Kasumi-1 (cell line): ENCODE measurements at regions not wholly inside any gene's neighbourhood (a gene's known extent, or its start where the extent isn't known, plus 50 kb on each side); places are given as distances from the start of the nearest gene placed in this dataset.
"Not testable (repeated sequence)": the region's sequence is repeated elsewhere in the genome, so short reads cannot be mapped to it uniquely, and the experiment has no call there.

Source experiments
- DNase-seq, 2 experiments: peaks; one replicate each; lab custom pipeline; 2025; lab: John Stamatoyannopoulos, UW

DNA sequence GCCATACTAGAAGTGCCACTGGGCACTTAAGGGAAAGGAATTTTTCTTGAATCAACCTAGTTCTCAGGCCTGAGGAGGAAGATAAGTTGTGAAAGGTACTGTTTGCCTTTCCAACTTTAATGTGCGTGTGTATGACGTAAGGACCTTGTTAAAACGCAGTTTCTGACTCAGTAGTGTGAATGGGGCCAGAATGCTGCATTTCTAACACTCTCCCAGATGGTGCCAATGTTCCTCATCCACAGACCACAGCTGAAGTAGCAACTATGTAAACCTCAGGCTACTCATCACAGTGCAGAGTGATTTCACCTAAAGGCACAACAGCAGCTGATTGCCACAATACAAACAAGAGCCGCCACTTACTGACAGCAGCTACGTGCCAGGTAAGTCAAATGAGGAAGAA is 103.6 kb downstream of the OTOL1 start:
- DNase-seq: no peak

DNA sequence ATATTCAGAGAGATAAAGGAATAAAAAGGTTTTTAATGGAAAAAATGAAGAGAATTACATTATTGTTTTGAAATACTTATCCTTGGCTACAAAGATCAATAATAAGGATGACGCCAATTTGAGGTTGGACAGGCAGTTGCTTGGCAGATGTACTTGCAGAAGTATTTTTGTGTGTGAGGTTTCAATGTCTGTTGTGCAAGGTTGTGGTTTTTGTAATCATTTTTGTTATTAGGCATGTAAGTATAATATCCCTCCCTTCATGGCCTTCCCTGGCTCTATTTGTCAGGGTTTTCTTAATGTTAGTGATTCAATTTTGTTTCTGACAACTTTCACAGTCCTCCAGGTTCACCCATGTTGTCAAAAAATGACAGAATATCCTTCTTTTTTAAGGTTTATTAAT is 105.9 kb downstream of the OTOL1 start:
- DNase-seq: no peak

DNA sequence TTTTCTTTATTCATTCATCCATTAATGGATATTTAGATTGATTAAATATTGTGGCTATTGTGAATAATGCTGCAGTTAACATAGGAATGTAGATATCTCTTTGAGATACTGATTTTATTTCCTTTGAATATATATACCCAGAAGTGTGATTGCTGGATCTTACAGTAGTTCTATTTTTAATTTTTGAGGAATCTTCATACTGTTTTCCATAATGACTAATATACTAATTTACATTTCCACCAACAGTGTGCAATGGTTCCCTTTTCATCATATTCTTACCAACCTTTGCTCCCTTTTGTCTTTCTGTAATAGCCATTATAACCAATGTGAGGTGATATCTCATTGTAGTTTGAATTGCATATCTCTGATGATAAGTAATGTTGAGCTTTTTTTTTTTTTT is 106.3 kb downstream of the OTOL1 start:
- DNase-seq: no peak

DNA sequence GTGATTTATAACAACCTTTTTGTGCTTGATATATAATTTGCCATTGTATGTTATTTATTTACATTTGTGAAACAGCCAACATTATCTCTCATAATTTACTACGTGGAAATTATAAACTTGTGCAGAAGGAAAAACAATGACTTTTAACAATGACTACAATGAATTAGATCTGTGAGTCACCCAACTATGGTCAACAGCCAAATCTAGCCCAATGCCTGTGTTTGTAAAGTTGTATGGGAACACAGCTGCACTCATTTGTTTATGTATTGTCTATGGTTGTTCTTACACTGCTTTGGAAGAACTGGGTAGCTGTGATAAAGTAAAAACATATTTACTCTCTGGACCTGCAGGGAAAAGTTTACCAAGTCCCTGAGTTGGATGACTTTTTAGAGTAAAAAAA is 110.4 kb downstream of the OTOL1 start:
- DNase-seq: no peak

DNA sequence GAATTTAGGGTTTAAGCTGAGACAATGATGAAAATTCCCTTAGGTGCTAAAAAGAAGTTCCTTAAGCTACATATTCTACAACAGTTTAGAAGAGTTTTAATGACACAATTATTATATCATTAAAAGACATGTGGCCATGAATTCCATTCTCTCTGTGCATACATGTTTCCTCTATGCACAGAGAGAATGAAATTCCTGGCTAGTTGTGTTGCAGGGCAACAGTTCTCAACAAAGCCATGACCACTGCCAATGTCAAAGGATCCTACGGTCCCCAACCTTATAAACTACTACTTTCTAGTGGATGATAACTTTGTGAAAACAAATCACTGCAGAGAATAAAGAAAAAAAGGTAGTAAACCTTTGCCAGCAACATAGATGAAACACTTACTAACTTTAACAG is 122.7 kb downstream of the OTOL1 start:
- no peak for DNase-seq

DNA sequence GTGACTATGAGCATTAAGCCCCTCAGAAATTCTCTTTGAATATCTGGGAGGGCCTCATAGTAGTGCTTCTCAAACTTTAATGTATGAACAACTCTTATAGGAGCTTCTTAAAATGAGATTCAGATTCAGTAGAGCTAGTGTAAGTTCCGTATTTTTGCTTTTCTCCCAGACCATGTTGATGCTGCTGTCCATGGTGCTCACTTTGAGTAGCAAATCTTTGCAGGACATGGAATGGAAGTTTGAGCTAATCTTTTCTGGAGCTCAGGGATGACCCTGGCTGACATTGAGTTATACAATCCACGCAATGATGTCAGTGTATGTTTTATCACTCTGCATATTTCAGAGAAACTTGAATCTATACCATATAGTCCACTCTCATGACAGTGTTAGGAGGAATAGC is 134.2 kb downstream of the OTOL1 start:
- DNase-seq: peak; percentile 22 to 34

DNA sequence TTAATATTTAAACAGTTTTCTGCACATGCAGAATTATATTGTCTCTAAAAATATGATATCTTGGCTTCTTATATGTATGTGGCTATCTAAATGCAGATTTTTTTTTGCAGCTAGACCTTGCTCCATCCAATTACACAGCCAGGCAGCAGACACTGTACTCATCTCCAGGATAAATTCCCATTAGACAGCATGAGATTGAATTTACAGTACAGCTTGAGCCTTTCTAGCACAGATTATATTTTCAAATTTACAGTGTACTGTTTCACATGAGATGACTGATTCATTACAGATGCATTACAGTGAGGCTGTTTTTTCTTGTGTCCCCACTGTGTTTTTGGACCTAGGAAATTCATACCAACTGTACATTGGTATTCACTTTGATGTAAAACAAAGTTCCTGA is 134.9 kb downstream of the OTOL1 start:
- no peak for DNase-seq

DNA sequence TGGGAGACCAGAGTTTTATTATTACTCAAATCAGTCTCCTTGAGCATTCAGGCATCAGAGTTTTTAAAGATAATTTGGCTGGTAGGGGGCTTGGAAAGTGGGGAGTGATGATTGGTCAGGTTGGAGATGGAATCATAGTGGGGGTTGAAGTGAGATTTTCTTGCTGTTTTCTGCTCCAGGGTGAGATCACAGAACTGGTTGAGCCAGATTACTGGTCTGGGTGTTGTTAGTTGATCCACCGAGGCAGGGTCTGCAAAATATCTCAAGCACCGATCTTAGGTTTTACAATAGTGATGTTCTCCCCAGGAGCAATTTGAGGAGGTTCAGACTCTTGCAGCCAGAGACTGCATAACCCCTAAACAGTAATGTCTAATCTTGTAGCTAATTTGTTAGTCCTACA is 141.0 kb downstream of the OTOL1 start:
- no peak for DNase-seq

DNA sequence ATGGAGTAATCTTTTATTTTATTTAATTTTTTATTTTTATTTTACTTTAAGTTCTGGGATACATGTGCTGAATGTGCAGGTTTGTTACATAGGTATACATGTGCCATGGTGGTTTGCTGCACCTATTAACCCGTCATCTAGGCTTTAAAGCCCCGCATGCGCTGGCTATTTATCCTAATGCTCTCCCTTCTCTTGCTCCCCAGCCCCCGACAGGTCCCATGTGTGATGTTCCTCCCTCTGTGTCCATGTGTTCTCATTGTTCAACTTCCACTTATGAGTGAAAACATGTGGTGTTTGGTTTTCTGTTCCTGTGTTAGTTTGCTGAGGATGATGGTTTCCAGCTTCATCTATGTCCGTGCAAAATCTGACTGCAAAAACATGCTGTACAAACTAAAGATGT is 142.5 kb downstream of the OTOL1 start:
- DNase-seq: not testable (repeated sequence)

DNA sequence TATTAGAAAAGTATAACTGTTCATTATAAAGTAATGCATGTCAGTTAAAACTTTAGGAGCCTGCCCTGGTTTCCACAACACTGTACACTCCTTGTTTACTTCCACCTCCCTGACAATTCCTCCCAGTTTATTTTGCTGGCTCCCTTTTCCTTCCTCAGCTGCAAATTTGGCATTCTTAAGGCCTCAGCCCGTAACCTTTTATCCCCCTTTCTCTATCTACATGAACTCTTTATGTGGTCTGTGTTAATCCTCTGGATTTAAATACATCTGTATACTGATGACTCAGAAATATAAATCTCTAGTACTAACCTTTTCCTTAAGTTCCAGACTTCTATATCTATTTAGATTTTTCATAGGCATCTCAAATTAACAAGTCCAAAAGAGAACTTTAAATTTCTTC is 143.6 kb downstream of the OTOL1 start:
- DNase-seq: no peak

DNA sequence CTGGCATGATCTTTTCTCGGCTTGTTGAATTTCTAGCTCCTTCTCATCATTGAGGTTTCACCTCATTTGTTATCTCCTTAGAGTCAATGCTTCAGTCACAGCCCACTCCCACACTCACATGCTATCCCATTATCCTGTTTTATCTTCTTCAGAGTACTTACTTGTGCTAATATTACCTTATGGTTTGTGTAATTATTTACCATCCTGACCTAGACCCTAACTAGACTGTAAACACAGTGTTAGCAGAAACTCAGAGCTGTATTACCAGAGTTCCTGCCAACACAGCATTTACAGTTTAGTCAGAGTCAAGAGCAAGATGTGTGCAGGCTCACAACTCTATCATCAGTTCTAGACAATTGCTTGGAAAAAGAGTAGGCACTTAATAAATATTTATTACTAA is 144.7 kb downstream of the OTOL1 start:
- no peak for DNase-seq

DNA sequence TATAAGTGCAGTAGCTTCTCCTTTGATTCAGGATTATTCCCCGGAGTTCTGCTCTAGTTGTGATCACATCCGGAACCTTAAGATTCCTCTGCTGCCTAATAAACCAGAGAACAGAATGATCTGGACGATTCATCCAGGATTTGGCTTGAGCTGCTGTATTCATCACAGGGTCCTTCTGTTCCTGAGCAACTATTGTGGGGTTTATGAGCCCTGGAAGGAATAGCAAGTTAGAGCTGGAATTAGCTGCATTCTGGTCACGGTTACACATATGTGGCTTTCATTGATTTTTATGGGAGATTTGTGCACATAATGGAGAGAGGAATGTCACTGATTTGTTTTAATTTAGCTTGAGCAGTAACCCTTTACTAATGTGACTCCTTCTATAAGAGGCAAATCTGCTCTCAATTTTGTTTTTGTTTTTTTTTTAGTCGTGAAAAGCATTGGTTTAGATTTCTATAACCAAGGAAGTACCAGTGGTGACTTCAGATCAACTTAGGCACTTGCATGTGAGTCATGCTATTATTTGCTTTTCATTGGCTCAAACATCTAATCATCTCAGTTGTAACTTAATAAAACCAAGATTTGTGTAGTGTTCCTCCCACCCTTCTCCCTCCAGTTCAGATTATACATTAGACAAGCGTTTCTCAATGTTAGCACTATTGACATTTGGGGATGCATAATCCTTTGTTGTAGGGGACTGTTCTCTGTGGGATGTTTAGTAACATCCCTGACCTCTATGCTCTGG is 148.5 kb downstream of the OTOL1 start:
- DNase-seq: no peak

DNA sequence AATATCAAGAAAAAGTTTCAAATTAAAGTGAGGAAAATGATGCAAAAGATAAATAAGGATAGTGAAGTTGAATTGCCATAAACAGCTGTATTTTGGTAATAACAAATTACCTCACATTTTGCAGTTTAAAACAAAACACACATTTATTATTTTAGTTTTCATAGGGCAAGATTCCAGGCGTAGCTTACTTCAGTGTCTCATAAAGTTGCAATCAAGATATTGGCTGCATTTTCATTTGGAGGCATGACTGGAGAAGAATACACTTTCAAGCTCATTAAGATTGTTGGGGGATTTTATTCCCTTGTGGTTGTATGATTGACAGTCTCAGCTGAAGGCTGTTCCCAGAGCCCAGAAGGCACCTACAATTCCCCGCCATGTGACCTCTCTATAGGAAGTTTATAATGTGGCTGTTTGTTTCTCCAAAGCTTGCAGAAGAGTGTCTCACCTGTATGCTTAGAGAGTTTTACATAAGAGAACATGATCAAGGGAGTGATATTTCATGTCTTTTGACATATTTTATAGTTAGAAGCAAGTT is 151.4 kb downstream of the OTOL1 start:
- DNase-seq: no peak

DNA sequence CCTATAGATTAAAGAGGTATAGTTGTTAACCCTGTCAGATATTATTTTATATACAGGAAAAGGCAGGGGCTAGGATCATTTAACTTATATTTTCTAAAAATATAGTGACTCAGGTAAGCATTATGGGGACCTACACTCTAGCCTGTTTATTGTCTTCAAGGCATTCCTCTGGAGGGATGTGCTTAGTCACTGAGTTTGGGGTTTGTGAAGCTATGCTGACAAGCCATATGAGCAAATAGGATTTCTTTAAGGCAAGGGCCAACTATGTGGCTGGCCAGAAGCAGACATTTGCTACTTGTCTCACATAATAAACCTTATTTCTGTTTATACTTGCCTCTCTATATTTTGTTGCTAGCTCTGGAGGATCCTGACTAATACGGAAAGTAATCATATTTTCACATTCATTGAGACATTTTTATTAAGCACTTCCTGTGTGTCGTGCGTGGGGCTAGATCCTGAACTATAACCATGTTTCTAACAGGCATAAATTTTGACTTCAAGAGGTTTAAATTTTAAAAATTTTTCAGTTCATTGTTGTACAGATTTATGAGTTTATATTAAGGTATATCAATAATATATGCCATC is 153.4 kb downstream of the OTOL1 start:
- DNase-seq: no peak

DNA sequence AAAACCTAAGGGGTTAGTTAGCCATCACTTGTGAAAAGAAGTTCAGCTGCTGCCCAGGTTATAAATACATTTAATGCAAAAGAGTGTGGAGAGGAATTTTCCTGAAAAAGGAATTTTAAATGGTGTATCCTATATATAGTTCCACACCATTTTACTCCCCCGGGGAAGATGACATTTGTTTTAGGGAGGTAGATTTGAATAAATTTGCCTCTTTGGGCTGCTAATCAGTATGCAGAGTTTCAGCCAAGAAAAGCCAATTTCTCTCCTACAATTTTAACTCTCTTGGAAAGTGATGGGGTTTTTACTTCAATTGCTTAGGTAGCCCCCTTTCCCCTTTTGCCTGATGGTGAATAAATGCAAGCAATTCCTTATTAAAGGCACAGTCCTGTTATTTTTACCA is 161.2 kb downstream of the OTOL1 start:
- DNase-seq: no peak

DNA sequence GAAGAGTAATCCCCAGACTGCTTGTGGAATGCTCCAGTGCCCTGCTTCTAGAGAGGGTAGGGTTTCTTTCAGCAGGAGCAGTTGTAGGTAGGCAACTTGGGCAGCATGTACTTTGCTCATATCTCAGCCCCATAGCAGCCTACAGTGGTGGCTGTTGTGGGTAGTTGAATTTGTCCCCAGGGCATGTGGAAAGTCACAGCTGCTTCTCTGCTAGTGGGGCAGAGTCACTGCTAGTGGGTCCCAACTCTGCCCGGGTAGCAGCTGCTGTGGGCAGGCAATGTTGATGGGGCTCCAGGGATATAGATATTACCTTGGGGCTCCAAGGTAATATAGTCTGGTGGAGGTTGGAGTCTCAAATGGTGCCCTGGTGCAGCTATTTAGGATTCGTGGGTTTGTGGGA is 174.5 kb downstream of the OTOL1 start:
- no peak for DNase-seq

DNA sequence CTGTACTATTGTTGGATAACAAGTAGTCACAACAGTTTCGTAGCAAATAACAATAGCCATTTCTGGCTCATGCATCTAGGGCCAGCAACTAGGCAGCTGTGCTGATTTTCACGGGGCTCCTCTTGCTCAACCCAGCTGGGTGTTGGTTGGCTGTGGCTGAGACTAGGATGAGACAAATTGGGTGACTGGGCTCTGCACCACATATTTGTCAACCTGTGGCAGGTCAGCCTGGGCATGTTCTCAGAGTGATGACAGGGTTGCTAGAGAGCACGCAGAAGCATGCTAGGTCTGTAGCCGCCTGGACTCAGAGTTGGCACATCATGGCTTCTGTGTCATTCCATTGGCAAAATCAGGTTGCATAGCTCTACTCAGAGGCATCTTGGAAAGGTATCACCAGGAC is 175.9 kb downstream of the OTOL1 start:
- DNase-seq: no peak

DNA sequence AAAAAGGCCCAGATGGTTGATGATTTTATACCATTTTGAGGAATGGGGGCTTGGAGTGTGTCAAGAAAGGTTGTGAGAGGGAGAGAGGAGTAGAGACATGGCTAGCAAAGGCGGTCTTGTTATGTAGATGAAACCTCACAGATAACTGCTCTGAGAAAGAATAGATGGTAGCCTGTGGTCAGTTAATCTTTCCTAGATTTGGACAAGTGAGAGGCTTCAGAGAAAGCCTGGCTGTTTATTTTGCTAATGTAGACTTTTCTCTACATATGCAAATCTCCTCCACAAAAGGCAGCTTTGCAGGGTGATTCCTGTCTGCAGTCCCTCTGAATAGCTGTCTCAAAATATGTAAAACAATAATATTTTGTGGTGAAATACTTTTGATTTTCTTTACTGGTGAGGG is 177.3 kb downstream of the OTOL1 start:
- DNase-seq: no peak

DNA sequence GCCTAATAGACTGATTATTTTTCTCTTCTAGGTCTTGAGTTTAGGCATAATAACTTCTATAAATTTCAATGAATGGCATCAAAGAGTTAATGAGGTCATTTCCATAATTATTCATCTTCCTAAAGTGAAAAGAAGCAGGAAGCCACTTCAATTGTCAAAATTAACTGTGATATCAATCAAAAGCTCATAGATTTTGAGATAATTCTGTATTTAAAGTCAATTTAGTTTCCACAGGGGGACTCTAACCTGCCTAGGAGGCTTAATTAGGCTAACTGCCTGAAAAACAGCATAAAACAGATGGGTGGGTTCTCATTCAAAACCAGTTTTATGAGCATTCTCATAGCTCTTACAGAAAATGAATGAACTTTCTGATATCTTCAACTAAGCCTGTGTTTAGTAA is 177.8 kb downstream of the OTOL1 start:
- DNase-seq: no peak

DNA sequence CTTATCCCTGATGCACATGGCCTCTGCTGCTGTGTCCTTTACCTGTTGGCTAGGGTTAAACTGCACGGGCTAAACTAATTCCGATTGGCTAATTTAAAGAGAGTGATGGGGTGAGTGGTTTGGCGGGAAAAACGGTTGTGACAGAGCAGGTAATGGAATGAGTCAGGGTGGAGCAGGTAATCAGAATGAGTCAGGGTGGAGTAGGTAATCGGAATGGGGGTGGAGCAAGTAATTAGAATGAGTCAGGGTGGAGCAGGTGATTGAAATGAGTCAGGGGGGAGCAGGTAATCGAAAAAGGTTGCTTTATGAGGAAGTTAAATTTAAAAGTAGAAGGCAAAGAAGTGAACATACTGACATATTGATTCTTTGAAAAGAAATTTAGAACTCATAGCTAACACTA is 185.2 kb downstream of the OTOL1 start:
- DNase-seq: not testable (repeated sequence)

DNA sequence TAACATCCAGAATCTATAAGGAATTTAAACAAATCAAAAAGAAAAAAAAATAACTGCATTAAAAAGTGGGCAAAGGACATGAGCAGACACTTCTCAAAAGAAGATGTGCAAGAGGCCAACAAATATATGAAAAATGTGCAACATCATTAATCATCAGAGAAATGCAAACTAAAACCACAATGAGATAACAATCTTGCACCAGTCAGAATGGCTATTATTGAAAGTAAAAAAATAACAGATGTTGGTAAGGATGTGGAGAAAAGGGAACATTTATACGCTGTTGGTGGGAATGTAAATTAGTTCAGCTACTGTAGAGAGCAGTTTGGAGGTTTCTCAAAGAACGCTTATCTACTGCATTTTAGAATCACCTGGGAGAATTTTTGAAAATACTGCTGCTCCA is 186.1 kb downstream of the OTOL1 start:
- no peak for DNase-seq

DNA sequence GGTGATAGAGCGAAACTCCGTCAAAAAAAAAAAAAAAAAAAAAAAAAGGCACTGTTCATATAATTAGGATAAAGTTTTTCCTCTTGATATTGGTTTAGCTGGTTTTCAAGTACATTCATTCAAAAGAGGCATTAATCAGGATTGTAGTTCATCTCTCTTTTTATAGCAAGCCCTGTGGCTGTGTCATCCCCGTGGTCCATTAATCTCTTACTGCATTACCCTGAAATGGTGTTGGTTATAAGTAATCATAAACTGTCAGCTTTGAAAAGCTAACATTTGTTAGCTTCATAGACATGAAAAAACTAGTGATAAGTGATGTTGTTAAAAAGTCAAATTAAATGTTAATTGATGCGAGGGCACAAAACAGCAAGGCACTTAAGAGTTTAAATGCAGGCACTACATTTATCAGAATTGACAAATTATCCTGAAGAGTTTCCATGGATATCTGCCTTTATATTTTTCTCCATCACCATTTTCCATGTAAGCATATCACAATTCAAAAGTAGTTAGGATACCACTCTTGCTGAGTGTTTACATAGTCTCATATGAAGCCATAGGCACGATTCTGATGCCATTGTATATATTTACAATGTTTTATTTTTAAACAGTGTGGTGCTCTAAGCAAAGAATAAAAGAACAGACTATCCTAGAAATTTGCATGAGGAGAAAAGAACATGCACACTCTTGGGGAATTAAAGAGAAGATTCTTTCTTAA is 193.1 kb downstream of the OTOL1 start:
- DNase-seq: no peak

DNA sequence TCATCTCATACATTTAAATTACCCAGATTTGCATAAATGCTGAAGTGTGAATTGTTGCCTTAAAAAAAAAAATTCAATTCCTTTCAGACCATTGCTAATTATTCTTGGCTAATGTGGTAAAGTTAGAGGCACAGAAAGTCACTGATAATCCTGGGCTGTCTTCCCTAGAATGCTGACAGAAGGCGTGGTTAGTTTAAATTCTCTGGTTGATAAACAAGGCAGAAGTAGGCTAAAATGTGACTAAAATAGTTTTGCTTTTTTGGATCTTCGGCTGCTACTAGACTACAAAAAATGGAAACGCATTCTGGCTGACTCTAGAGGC is 193.7 kb downstream of the OTOL1 start:
- DNase-seq: no peak
